ENCODE measurements at regions not wholly inside any gene's neighbourhood (a gene's known extent, or its start where the extent isn't known, plus 50 kb on each side); places are given as distances from the start of the nearest gene placed in this dataset.

DNA sequence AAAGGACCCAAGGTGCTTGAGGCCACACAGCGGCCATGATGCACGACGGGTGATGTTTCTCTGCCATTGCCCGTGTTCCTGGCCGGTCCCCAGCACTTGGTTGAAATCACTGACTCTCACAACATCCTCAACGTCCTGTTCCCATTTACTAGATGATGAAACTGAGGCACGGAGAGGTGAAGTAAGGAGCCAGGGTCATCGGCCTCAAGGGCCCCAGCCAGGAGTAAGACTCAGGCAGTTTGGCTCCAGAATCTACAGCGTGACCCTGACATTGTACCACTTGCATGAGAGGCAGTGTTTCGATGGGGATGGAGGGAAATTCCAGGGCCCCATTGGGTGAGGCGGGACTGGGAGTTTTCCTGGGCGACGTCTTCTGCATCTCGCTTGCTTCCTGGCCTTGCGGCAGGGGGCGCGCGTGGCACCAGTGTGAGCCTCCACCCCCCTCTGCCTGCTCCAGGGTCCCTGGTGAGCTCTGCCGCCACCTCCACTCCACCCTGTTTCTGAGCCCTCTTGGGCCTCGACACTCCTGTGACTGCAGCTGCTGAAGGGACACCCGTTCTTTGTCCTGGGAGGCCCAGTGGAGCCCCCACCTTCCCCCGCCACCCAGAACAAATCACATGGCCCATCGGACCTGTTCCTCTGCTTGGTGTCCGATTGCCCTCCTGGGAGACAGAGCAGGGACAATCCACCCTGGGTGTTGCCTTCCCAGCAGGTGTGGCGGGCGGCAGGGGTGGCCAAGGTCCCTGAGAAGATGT, 133.0 kb upstream of the GSE1 start:
- DNase-seq = no peak

DNA sequence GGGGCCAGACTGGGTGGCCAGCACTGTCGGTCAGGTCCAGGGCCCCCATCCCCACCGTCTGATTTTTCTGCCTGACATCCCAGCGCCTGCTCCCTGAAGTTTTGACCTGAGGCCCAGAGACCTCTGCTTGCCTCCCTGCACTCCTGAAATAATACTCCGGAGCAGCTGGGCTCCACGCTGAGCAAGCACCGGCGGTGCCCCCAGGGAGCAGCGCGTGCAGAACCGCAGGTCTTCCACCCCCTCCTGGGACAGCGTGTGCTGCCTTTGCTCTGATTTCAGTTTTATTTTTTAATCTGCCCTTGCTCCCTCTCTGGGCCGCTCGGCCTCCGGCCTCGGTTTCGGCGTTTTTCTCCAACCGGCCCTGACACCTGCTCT, 132.4 kb upstream of the GSE1 start:
- no peak for DNase-seq

DNA sequence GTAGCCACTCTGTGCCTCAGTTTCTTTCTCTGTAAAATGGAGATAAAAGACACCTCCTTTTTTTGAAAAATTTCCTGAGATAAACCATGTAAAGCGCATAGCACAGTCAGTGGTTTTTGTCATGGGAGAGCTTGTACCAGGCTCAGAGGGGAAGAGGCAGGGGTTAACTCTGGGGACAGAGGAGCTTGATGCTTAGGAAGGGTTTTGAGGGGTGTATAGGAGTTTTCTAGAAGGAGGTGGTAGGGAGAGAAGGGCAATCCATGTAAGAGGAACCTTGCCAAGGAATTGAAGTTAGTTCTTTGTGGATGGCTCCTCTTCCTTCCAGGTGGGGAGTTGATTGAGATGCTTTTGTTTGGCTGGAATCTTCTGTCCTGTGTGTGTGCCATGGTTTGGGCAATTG, 131.9 kb upstream of the GSE1 start:
- no peak for DNase-seq

DNA sequence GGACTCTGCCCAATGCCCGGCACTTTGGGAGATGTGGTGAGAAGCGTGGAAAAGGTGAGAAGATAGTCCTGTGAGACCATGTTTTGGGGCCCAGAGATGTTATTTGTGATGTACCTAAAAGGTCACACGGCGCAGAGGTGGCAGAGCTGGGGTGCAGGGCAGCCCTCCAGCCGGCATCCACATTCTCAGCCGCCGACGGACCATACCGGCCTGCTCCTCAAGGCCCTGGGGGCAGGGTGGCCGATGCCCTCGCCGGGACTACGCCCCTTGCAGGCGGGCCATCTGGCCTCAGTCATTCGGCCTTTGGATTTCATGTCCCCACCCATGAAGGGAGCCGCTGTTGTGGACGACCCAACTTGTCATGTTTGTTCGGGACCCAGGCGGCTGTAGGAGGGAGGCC, 131.4 kb upstream of the GSE1 start:
- no peak for DNase-seq

DNA sequence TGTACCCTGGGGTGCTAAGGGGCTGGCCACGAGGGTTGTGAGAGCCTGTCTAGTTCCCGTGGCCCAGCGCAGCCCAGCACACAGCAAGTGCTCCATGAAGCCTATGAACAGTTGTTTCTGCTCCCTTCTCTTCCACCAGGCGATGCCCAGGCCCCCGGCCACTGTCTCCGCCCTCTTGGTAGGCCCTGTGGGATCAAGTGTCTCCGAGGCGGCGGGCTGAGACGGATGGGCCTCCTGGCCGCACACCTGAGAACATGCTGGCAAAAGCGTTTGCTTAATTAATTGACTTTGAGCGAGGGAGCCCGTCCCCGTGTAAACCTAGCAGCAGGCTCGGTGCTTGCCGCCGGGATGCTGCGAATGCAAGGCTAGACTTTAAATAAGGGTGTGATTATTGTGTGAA, 129.7 kb upstream of the GSE1 start:
- DNase-seq = no peak

DNA sequence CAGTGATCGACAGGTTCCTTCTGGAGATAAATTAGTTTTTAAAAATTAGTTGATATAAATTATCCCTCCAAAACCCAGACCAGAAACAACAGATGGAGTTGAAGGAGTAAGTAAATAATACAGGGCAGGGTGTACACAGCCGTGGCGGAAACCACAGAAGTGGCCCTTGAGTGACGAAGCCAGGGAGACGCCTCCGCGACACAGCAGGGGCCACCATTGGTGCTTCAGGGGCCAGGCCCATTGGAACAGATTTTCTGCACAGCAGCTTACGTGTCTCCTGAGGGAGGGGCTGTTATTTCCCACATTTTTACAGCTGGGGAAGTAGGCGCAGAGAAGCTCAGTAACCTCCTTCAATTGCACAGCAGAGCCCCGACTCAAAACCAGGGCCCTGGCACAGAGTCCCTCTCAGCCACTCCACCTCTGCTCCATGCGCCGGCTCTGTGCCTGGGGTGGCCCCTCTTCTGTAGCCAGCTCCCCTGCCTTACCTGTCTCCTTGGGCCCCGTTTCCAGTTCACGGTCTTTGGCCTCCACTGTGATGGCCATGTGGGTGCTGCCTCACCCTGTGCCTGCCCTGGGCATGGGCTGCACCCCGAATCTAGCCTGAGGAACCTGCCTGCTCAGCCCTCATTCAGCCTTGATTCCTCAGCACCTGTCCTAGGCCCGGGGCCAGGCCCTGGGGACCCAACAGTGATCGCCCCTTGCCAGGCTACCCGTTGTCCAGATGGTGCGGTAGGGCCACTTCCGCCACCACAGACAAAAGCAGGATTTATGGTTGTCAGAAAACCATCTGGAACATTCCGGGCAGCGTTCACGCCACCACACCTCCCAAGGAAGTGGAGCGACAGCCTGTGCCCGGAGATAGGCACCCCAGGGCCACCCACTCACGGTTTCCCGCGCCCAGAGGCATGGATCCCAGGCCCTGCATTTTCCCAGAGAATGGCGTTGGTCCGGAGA, 128.5 kb upstream of the GSE1 start:
- DNase-seq = no peak

DNA sequence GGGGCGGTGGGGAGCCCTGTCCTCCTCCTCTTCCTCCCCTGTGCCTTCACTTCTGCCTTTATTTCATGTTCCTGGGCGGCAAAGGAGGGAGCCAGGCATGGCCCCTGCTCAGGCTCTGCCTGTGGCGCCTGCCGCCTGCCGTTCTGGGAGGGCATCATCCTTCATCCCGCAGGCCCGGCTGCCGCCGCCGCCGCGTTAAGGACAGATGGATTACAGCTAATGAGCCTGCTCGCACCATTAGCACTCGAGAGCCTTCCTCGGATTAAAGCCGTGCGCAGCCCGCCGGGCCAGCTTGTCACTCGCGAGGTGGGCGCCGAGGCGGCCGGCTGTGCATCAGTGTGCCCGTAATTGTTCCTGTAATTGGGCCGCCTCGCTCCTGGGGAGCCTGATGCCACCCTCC, 127.7 kb upstream of the GSE1 start:
- DNase-seq = no peak

DNA sequence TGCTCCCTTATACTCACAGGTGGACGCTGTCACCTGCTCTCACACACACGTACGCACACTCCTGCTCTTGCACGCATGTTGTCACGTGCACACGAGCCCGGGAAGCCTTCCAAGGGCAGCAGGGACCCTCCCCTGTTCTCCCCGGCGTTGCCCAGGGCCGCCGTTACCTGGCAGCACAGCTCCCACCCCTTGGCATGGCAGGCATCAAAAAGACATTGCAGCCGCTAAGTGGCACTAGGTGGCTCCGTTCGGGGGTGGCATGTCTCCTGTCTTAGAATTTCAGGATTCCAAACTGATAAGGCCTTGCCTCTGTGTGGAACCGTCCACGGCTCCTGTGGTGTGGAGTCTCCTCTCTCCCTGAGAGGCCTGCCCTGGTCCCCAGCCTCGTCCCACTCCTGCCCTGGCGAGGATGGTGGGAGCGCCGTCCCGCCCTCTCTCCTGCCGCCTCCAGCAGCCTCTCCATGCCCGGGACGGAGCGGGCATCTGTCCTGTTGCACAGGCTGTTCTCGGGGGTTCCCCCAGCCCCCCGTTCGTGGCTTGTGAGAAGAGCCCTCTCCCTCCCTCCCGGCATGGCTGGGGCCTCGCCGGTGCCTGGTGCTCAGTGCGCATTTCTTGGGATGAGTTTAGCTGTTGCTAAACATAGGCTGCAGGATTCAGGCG, 126.7 kb upstream of the GSE1 start:
- no peak for DNase-seq

DNA sequence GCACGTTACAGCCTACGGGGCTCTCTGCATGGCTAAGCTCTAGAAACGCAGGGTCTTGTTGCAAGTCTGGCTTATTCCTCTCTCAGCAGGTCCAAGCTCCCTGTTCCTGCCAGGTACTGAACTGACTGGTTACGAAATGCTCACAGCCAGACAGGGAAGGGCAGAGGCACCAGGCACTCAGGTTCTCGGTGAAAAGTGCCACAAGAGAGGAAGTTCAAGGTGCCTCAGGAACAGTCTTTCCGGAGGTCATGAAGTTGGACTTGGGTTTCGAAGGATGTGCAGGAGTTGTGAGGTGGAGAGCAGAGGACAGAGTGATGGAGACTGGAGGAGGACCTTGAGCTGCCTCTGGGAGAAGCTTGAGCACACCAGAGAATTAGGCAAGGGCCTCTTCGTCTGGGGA, 124.7 kb upstream of the GSE1 start:
- DNase-seq = no peak

DNA sequence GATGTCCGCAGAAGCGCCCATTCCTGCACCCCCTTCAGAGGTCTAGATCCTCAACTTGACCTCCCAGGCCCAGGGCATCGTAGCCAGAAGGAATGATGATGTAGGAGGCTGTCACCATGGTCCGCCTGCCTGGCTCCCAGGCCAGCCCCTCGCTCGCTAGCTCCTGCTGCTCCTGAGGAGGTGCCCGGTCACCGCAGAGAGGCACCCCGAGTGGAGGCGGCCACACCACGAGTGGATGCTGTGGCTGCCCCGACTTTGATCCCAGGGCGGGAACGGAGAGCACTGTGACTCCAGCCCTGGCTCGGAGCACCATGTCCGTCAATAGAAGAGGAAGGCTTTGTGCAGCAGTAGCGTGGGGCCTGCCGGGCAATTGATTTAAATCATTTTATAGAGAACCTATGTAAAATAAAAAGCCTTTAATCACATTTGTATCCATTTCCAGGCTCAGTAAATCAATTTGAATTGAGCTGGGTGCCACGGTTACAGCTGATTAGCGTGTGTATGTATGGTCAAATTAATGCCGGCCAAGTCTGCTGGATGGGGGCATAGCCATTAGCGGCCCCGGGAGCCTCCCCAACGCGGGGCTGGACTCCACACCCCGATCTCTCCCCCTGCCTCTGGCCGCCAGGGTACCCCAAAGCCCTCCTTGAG, 122.6 kb upstream of the GSE1 start:
- DNase-seq = no peak

DNA sequence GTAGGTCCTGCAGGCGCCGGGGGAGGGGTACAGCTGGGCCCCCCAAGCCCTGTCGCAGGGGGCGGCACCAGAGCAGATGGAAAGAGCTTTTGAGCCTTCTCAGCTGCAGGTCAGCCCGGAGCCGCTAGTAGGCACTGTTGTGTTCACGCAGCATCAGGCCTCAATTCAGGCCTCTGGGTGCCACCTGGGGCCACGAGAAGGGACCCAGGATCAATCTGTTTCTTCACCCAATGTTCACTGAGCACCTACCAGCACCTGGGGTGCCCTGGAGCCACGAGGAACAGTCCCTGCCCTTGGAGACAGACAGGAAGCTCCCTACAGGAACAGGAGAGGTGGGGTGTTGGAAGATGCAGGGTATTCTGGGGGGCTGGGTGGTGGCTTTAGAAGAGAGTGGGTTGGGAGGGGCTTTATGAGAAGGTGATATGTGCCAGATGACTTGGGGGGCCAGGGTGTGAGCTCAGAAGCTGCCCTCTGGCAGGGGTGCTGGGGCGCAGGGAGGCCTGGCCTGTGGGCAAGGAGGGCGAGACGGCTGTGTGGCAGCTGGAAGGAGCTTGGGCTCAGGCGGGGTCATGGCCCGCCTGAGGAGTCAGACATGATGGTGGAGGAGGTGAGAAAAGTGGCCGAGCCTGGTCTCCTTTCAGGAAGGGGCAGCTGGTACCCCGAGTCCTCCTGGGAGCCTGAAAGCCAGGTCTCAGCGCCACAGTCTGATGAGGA, 121.9 kb upstream of the GSE1 start:
- no peak for DNase-seq

DNA sequence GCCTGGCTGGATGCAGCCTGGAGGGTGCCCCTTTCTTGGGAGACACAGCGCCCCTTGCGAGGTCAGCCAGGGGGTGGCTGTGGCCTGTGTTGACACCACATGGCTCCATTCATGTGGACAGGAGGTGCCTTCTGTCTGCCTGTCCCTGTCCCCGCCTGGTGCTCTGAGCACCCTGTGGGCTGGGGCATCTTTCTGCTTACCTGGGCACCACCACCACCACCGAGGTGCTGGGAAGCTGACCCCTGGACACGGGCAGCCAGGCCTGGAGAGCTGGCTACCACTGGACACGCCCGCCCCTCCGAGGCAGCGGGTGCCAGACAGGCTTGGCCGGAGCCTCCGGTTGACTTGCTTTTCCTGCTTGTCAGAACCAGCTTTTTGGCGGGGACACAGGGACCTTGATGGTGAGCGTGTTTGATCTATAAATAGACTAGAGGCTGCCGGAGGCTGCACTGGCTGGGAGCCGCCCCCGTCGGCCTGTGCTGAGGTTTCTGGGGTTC, 121.3 kb upstream of the GSE1 start:
- no peak for DNase-seq

DNA sequence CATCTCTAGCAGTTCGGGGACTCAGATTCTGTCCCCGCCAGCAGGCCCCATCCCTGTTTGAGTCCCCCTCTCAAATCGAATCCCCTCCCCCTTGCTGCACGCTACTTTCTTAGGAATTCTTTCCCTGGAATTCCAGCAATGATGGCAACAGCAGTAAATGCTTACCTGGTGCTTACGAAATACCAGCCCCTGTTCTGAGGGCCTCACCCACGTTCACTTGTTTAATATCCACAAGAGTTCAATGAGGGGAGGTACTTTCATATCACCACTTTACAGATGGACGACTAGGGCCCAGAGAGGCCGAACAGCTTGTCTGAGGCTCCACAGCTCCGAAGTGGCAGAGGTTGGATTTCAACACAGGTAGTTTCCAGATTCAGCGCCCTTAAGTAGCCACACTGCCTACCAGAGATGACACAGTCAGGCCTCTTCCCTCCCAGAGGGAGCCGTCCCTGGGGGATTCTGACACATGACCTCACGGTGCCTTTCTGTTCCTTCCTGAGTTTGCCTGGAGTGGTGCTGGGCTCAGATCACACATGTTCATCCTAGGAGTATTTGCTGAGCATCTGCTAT, 120.7 kb upstream of the GSE1 start:
- DNase-seq = no peak

DNA sequence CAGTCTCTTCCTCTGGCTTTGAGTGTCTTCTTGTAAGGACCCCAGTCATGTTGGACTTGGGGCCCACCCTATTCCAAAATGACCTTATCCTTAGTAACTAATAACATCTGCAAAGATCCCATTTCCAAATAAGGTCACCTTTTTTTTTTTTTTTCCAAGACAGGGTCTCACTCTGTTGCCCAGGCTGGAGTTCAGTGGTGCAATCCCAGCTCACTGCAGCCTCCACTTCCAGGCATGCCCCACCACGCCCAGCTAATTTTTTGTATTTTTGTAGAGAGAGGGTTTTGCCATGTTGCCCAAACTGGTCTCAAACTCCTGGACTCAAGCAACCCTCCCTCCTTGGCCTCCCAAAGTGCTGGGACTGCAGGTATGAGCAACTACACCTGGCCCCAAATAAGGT, 118.8 kb upstream of the GSE1 start:
- no peak for DNase-seq

DNA sequence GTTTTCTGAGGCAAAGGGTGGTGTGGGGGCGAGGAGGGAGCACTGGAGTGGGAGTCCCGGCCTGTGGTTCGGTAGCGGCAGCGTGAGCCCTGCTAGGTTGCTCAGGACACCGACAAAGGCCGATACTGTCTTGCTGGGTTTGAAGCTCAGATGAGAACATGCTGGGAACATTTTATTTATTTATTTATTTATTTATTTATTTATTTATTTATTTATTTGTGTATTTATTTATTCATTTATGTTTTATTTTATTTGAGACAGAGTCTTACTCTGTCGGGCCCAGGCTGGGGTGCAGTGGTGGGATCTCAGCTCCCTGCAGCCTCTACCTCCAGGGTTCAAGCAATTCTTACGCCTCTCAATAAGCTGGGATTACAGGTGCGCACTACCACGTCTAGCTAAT, 117.9 kb upstream of the GSE1 start:
- DNase-seq = no peak

DNA sequence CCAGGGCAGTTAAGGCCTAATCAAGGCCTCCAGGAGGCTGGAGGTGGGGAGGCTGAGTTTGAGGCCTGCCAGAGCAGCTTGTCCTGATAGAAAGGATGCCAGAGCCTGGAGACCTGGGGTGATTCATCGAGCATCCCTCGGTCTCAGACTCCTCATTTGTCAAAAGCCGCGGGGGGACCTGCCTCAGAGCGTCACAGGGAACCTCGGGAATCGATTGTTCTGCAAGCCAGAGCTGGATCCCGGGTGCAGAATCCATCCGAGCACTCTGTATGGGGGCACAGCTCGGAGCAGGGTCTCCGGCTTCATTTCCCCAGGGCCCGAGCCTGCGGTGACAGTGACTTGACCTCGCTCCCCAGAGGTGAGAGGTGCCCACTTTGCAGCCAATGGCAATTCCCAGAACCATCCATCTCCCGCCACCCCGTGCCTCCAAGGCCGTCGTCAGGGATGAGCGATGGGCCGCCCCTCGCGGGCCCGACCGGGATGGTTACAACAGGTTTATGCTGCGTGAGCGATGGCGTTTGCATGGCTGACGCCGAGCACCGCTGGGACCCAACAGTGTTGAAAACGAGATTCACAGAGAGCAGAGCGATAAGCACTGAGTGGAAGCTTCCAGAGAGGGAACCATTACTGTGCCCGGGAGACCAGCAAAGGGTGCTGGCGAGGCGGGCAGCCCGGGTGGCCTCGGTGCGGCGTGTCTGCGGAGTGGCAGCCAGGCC, 117.1 kb upstream of the GSE1 start:
- no peak for DNase-seq

DNA sequence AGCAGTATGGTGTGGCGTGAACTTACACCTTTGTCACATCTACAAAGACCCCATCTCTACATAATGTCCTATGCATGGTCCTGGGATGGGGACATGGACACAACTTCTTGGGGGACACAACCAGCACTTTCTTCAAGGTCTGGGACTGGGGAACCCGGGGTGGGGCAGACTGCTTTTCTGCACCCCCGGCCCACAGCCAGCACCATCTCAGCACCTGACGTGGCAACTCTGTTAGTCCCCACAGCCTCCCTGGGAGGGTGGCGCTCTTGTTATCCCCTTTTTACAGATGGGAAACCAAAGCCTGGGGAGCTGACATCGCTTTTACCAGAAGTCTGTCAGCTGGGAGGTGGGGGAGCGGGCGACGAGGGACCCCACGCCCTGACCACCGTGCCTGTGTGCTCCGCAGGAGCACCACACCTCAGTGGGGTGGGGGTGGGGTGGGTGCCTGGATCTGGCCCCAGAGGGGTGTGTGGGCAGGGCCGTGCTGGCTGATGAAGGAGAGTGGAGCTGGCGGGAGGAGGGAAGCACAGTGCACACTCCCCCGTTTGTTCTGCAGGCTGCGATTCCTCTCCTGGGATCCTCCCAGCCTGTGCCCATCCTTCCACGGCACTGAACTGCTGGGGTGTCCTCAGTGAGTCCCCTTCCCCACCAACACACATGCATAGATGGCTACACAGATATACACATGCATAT, 115.4 kb upstream of the GSE1 start:
- DNase-seq = no peak

DNA sequence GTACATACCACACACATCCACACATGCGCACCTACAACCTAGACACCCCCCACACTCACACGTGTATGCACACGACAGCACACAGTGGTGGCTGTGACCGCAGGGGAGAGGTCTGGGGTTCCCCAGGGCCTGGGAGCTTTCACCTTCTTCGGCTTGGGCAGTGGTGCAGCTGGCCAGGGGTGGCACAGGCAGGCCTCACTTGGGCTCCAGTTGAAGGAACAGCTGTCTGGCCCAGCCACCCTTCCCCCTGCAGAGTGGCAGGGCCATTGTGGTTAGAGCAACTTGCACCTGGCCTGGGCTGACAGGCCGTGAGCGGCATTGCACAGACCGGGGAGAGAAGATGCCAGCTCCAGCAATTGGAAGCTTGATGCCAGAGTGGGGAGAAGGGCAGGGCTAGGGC, 114.5 kb upstream of the GSE1 start:
- no peak for DNase-seq

DNA sequence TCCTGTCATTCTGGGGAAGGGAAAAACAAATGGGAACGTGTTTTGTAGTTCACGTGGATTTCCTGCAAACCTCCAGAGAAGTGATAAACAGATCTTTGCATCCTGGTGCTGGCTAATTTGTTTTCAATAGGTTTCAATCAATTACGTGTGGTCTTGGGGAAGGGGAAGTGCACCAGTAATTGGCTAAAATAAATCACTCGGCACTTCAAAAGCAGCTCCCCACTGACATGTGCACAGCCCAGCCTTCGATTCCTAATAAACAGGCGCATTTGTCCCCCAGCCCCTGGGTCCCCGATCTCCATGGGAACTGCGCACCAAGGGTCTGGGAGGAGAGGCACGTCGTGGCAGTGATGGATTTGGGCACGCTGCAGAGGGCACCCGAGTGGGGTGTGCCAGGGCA, 112.9 kb upstream of the GSE1 start:
- no peak for DNase-seq

DNA sequence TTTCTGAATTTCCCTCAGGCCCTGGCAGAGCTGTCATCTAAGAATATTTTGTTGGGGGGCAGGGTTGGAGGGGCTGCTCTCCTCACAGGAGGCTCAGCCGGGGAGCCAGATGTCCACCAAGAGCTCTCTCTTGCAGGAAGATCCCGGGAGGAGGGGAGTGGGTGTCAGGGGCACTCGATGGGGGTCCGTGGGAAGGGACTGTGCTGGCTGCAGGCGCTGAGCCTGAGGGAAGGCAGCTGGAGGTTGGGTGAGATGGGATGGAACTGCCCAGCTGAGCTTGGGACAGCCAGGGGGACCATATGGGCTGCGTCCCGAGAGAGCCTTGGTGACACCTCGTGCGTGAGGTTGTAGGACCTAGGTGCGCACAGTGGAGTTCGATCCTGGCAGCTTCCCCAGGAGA, 111.2 kb upstream of the GSE1 start:
- DNase-seq = no peak

DNA sequence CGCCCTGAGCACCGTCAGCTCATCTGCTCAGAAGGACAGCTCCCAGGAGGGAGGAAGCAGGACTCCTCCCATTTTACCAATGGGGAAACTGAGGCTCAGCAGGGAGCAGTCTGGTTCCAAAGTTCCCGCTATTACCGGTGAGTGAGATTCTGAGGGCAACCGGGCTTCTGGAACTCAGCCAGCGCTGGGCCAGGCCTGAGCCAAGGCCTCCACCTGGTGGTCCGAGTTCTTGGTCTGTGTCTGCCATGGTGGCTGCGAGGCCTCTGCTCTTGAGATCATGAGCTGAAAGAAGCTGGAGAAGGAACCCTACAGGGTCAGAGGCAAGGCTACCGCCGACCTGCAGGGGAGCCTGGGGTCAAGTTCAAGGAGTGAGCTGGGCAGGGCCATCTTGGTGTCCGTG, 110.8 kb upstream of the GSE1 start:
- DNase-seq = no peak

Measured in NCI-H1930 (cell line).